ES-I3 (cell line): ENCODE measurements at regions not wholly inside any gene's neighbourhood (a gene's known extent, or its start where the extent isn't known, plus 50 kb on each side); places are given as distances from the start of the nearest gene placed in this dataset.

Experiments
- H3K36me3 ChIP-seq: 2 replicates; pipeline ENCODE4 v1.6.1; 2013; ENCODE audit warnings: mild to moderate bottlenecking, low read length, control low read depth, moderate library complexity; ENCODE audit not compliant: insufficient read depth
- H3K4me1 ChIP-seq: 2 replicates; pipeline ENCODE4 v1.6.1; 2013; ENCODE audit warnings: mild to moderate bottlenecking, control low read depth, low read length; ENCODE audit not compliant: insufficient read depth
- H3K9ac ChIP-seq: 2 replicates; pipeline ENCODE4 v1.6.1; 2013; ENCODE audit warnings: low read depth, mild to moderate bottlenecking, low read length, moderate library complexity
- H3K9me3 ChIP-seq: 2 replicates; pipeline ENCODE4 v1.6.1; 2013; ENCODE audit warnings: mild to moderate bottlenecking, low read length, moderate library complexity; ENCODE audit not compliant: control insufficient read depth, insufficient read depth

GRCh38 chr1:81681601-81682266, 119.0 kb upstream of the ADGRL2 start:
- Histone ChIP-seq H3K9me3 (no peaks in the 10 kb centered on the region), H3K9ac (no peak overlapping the region), H3K36me3 (no peaks in the 10 kb centered on the region), H3K4me1 (peaks cover 37% of the 10 kb centered on the region)

- Histone ChIP-seq H3K9me3 (no peaks in the 10 kb centered on the region), H3K36me3 (no peaks in the 10 kb centered on the region), H3K9ac (no peak overlapping the region), H3K4me1 (peaks cover 37% of the 10 kb centered on the region)
Observed at GRCh38 chr1:81681114-81681513, 119.6 kb upstream of the ADGRL2 start.

- peaks cover 37% of the 10 kb centered on the region for H3K4me1 ChIP-seq
Observed at GRCh38 chr1:81679942-81680341, 120.8 kb upstream of the ADGRL2 start.

GRCh38 chr1:81678779-81679178, 122.0 kb upstream of the ADGRL2 start:
- H3K9me3 ChIP-seq = no peaks in the 10 kb centered on the region
- peaks cover 37% of the 10 kb centered on the region for H3K4me1 ChIP-seq
- H3K9ac ChIP-seq = no peak overlapping the region
- H3K36me3 ChIP-seq = no peaks in the 10 kb centered on the region

More at GRCh38 chr1:81679942-81680341, 120.8 kb upstream of the ADGRL2 start:
- Histone ChIP-seq H3K9me3 (no peaks in the 10 kb centered on the region), H3K36me3 (no peaks in the 10 kb centered on the region), H3K9ac (no peak overlapping the region)

GRCh38 chr1:81672766-81673165, 128.0 kb upstream of the ADGRL2 start:
- Histone ChIP-seq H3K36me3 (no peaks in the 10 kb centered on the region), H3K9ac (no peak overlapping the region), H3K9me3 (no peaks in the 10 kb centered on the region), H3K4me1 (no peaks in the 10 kb centered on the region)

GRCh38 chr1:81671038-81671437, 129.7 kb upstream of the ADGRL2 start:
- no peaks in the 10 kb centered on the region for H3K4me1 ChIP-seq
- no peak overlapping the region for H3K9ac ChIP-seq
- H3K9me3 ChIP-seq = no peaks in the 10 kb centered on the region
- no peaks in the 10 kb centered on the region for H3K36me3 ChIP-seq

GRCh38 chr1:81670286-81670685, 130.4 kb upstream of the ADGRL2 start:
- Histone ChIP-seq H3K9ac (no peak overlapping the region), H3K9me3 (no peaks in the 10 kb centered on the region), H3K4me1 (no peaks in the 10 kb centered on the region; the same call in 1 of the 2 replicates), H3K36me3 (no peaks in the 10 kb centered on the region)

GRCh38 chr1:81666586-81666985, 134.1 kb upstream of the ADGRL2 start:
- H3K9ac ChIP-seq = no peak overlapping the region
- H3K4me1 ChIP-seq = peaks cover 9% of the 10 kb centered on the region
- H3K36me3 ChIP-seq = no peaks in the 10 kb centered on the region
- H3K9me3 ChIP-seq = no peaks in the 10 kb centered on the region

GRCh38 chr1:81664341-81664740, 136.4 kb upstream of the ADGRL2 start:
- H3K36me3 ChIP-seq = no peaks in the 10 kb centered on the region
- peaks cover 16% of the 10 kb centered on the region for H3K4me1 ChIP-seq
- no peak overlapping the region for H3K9ac ChIP-seq
- H3K9me3 ChIP-seq = no peaks in the 10 kb centered on the region

GRCh38 chr1:81662913-81663526, 137.7 kb upstream of the ADGRL2 start:
- H3K9ac ChIP-seq = peak overlapping the region; percentile 28; the same call in 1 of the 2 replicates
- no peaks in the 10 kb centered on the region for H3K36me3 ChIP-seq
- H3K9me3 ChIP-seq = no peaks in the 10 kb centered on the region
- H3K4me1 ChIP-seq = peaks cover 16% of the 10 kb centered on the region

- H3K9ac ChIP-seq = no peak overlapping the region
- no peaks in the 10 kb centered on the region for H3K36me3 ChIP-seq
- peaks cover 16% of the 10 kb centered on the region for H3K4me1 ChIP-seq
- no peaks in the 10 kb centered on the region for H3K9me3 ChIP-seq
Observed at GRCh38 chr1:81660286-81660685, 140.4 kb upstream of the ADGRL2 start.

- Histone ChIP-seq H3K36me3 (no peaks in the 10 kb centered on the region), H3K4me1 (peaks cover 7% of the 10 kb centered on the region), H3K9me3 (no peaks in the 10 kb centered on the region), H3K9ac (no peak overlapping the region)
Observed at GRCh38 chr1:81654657-81655056, 146.1 kb upstream of the ADGRL2 start.

- no peaks in the 10 kb centered on the region for H3K9me3 ChIP-seq
- no peak overlapping the region for H3K9ac ChIP-seq
- peaks cover 7% of the 10 kb centered on the region for H3K4me1 ChIP-seq
- no peaks in the 10 kb centered on the region for H3K36me3 ChIP-seq
Observed at GRCh38 chr1:81654147-81654546, 146.6 kb upstream of the ADGRL2 start.

- no peaks in the 10 kb centered on the region for H3K36me3 ChIP-seq
- no peaks in the 10 kb centered on the region for H3K9me3 ChIP-seq
- peaks cover 7% of the 10 kb centered on the region for H3K4me1 ChIP-seq
- H3K9ac ChIP-seq = no peak overlapping the region
Observed at GRCh38 chr1:81650776-81651175, 150.0 kb upstream of the ADGRL2 start.

- Histone ChIP-seq H3K36me3 (no peaks in the 10 kb centered on the region), H3K4me1 (no peaks in the 10 kb centered on the region), H3K9me3 (no peaks in the 10 kb centered on the region), H3K9ac (no peak overlapping the region)
Observed at GRCh38 chr1:81635816-81636215, 164.9 kb upstream of the ADGRL2 start.
